HCT116 (cell line): ENCODE measurements at regions not wholly inside any gene's neighbourhood (a gene's known extent, or its start where the extent isn't known, plus 50 kb on each side); places are given as distances from the start of the nearest gene placed in this dataset.
"Not testable (repeated sequence)": the region's sequence is repeated elsewhere in the genome, so short reads cannot be mapped to it uniquely, and the experiment has no call there.

Experiments used
- CTCF ChIP-seq, 3 experiments: fragments of 200-600 bp in 1 of 3; sonication (generic) in 1 of 3; IDR thresholded peaks in 2 of 3; conservative IDR thresholded peaks in 1 of 3; 2 replicates each; pipeline ENCODE4 v1.5.1; 2012 to 2017; ENCODE audit warnings: low read depth in 2 of 3, low read length in 2 of 3, antibody characterized with exemption in 1 of 3, borderline replicate concordance in 1 of 3, control low read depth in 1 of 3, mild to moderate bottlenecking in 1 of 3, mixed read lengths in 1 of 3, mixed run types in 1 of 3, moderate library complexity in 1 of 3; ENCODE audit not compliant: insufficient read depth in 1 of 3
- REST ChIP-seq: IDR thresholded peaks from 2 replicates; pipeline ENCODE4 v1.6.1; 2012; ENCODE audit warnings: low read depth
- SIN3A ChIP-seq: IDR thresholded peaks from 2 replicates; pipeline ENCODE4 v1.6.1; 2012; ENCODE audit warnings: low read depth
- ZNF274 ChIP-seq: fragments of 200-500 bp; sonication (Bioruptor generic); IDR thresholded peaks from 2 replicates; pipeline ENCODE4 v1.6.1; 2014; ENCODE audit warnings: mild to moderate bottlenecking, low read depth, low read length, inconsistent platforms

- TF ChIP-seq SIN3A; CTCF (IDR thresholded peaks at IDR 0.05 in 2 of 3, conservative IDR thresholded peaks at IDR 0.05 in 1 of 3; ENCODE audit: borderline replicate concordance in 1 of 3, insufficient read depth in 1 of 3, low read depth in 2 of 3, low read length in 2 of 3); ZNF274; REST: not testable (repeated sequence)
Measured at GRCh38 chr17:68666438-68666837, 65.3 kb upstream of the FAM20A start.
